GM18498 (cell line): ENCODE measurements at regions not wholly inside any gene's neighbourhood (a gene's known extent, or its start where the extent isn't known, plus 50 kb on each side); places are given as distances from the start of the nearest gene placed in this dataset.

Experiments
- ATAC-seq: cut with Tn5 transposase; IDR thresholded peaks from one replicate; pipeline ENCODE4 v1.9.1; 2021; ENCODE audit warnings: mild to moderate bottlenecking, moderate library complexity; ENCODE audit not compliant: unreplicated experiment

GRCh38 chr7:106423821-106424475 lies 139.2 kb upstream of the NAMPT start:
- ATAC-seq: no peak

GRCh38 chr7:106423111-106423510 lies 138.3 kb upstream of the NAMPT start:
- ATAC-seq: no peak

- no peak for ATAC-seq
Measured at GRCh38 chr7:106421181-106421762, 136.5 kb upstream of the NAMPT start.

- ATAC-seq: no peak
Measured at GRCh38 chr7:106420736-106421135, 136.0 kb upstream of the NAMPT start.

GRCh38 chr7:106420210-106420609 lies 135.4 kb upstream of the NAMPT start:
- ATAC-seq: no peak

GRCh38 chr7:106419455-106420182 lies 134.8 kb upstream of the NAMPT start:
- no peak for ATAC-seq

- no peak for ATAC-seq
Measured at GRCh38 chr7:106418526-106418925, 133.7 kb upstream of the NAMPT start.

- ATAC-seq: no peak
Measured at GRCh38 chr7:106418094-106418493, 133.3 kb upstream of the NAMPT start.

GRCh38 chr7:106417273-106417902 lies 132.6 kb upstream of the NAMPT start:
- ATAC-seq: no peak

- no peak for ATAC-seq
Measured at GRCh38 chr7:106416430-106416829, 131.6 kb upstream of the NAMPT start.

- no peak for ATAC-seq
Measured at GRCh38 chr7:106415433-106415832, 130.7 kb upstream of the NAMPT start.

GRCh38 chr7:106413446-106413845 lies 128.7 kb upstream of the NAMPT start:
- no peak for ATAC-seq

GRCh38 chr7:106405697-106406141 lies 120.9 kb upstream of the NAMPT start:
- ATAC-seq: no peak

GRCh38 chr7:106402898-106403297 lies 118.1 kb upstream of the NAMPT start:
- no peak for ATAC-seq

- no peak for ATAC-seq
Measured at GRCh38 chr7:106400923-106401322, 116.1 kb upstream of the NAMPT start.

GRCh38 chr7:106398786-106399185 lies 114.0 kb upstream of the NAMPT start:
- no peak for ATAC-seq

- ATAC-seq: no peak
Measured at GRCh38 chr7:106397994-106398393, 113.2 kb upstream of the NAMPT start.

GRCh38 chr7:106394526-106394925 lies 109.7 kb upstream of the NAMPT start:
- ATAC-seq: no peak

- ATAC-seq: no peak
Measured at GRCh38 chr7:106393564-106394251, 108.9 kb upstream of the NAMPT start.

GRCh38 chr7:106392590-106392989 lies 107.8 kb upstream of the NAMPT start:
- no peak for ATAC-seq

- no peak for ATAC-seq
Measured at GRCh38 chr7:106392144-106392543, 107.4 kb upstream of the NAMPT start.
